ENCODE measurements at regions not wholly inside any gene's neighbourhood (a gene's known extent, or its start where the extent isn't known, plus 50 kb on each side); places are given as distances from the start of the nearest gene placed in this dataset.
"Not testable (repeated sequence)": the region's sequence is repeated elsewhere in the genome, so short reads cannot be mapped to it uniquely, and the experiment has no call there.

DNA sequence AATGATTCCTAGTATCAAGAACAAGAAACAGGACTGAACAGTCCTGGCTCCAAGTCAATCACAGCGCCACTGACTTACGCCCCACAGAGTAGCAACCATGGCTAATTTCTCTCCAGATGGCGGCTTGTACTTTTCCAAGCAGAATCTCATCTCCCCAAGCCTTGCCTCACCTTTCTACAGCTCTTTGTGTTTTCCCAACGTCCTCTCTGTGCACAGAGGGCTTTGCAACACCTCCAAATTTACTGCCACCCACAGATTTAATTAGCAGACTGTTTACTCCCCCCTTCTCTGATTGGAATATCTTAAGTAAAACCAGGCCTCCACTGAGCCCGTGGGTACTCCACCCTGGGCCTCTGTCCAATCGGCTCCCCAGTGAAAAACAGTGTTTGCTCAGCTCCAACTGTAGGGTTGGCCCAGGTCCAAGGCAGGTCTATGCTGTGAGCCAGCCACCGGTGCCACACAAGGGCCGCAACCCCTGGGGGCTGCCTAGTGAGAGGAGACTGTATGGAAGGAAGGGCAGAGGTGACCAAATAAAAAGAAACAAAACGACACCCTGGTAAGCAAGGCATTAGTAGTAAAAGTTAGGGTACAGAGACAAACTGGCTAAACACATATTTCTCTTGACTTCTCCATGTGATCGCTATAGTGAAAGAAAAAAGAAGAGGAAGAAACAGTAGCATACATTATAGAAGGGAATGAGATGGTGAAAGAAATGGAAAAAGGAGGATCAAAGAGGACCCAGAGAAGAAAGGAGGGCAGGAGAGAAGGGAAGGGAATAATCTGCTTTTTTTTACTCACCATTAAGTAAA lies 128.4 kb upstream of the SOD1 start:
- no peak for DNase-seq

DNA sequence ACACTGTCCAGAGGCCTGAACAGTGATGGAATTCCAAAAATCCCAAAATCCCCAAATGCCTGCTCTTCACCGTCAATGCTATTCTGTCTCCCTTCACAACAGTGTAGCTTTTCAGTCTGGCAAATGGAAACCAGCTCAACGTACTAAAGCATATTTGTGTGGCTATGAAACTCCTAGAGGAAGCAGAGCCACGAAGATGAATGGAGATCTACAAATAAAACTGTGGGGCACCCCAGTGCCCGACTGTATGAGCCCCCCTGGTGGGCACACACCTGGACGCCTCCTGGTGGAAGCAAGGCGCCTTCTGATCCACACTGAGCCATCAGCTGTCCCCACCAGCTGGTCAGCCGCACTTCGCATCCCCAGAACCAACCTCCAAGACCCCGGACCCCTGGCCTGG lies 129.1 kb upstream of the SOD1 start:
- DNase-seq, result no peak

DNA sequence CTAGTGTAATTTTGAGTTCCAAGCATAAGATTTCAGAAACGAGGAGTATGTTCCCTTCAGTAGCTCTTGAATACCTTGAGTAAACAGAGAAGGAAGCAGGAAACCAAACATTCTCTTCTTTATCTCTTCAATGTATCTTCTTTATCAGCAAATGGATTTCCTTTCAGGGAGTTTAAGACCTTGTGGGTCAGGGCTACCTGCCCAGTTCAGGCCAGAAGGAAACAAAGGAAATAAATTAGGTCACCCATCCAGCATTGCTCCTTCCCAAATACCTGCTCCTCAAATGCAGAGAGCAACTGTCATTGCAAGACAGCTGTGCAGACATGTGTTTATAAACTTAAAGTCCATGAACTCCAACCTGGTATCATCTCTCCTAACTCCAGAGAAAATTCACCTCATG lies 130.1 kb upstream of the SOD1 start:
- no peak for DNase-seq

DNA sequence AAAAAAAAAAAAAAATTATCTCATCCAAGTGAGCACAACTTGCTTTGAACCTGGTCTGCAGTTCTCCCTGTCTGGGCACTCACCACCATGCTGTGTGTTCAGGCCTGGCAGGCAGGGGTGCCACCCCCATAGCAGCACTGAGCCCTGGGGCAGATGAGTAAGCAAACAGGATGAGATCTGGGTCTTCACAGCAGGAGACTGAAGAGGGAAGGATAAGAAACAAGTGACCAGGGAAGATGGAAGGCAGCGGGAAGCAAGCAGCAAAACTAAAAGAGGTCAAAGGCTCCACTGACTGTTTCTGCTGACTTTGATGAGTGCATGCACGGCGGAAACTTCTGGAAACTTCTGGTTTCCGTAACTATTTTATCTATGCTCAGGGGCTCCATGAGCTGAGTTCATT lies 133.5 kb upstream of the SOD1 start:
- DNase-seq, result no peak

DNA sequence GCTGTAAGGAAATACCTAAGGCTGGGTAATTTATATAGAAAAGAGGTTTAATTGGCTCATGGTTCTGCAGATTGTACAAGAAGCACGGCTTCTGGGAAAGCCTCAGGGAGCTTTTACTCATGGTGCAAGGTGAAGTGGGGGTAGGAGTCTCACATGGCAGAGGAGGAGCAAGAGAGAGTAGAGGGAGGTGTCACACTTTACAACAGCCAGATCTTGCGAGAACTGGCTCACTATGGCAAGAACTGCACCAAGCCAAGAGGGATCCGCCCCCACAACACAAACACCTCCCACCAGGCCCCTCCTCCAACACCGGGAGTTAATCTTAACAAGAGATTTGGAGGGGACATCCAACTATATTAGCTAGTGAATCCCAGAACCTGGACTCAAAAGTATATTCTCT lies 135.4 kb upstream of the SOD1 start:
- no peak for DNase-seq

DNA sequence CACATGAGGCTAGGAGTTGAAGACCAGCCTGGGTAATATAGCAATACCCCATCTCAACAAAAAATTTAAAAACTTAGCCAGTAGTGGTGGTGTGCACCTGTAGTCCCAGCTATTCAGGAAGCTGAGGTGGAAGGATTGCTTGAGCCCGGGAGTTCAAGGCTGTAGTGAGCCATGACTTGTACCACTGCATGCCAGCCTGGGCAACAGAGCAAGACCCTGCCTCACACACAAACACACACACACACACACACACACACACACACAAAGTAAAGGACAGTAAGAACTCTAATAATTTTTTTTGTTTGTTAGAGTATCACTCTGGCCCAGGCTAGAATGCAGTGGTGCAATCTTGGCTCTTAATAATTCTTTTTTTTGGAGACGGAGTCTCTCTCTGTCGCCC lies 138.0 kb upstream of the SOD1 start:
- DNase-seq, result no peak

DNA sequence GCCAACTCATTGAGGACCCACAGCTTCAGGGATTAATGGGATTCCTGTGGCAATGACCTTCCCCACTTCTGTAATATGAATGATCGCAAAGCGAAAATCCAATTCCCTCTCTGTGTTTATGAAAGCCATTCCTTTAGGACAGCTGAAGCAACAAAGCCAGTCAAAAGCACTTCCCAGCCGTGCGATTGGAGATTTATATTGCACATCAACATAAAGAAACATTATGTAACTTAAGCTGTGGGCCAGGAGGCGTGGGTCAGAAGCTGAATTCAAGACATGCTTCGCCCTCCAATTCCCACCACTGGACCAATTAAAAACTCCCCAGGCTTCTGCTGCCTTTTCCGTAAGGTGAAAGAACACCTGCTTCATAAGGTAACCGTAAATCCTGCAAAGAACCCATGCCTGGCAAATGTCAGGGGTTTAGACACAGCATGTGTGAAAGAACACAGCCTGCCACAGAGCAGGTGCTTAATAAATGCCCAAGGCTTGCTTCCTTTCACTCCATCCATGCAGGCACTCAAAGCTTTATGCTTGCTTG lies 138.9 kb upstream of the SOD1 start:
- no peak for DNase-seq

DNA sequence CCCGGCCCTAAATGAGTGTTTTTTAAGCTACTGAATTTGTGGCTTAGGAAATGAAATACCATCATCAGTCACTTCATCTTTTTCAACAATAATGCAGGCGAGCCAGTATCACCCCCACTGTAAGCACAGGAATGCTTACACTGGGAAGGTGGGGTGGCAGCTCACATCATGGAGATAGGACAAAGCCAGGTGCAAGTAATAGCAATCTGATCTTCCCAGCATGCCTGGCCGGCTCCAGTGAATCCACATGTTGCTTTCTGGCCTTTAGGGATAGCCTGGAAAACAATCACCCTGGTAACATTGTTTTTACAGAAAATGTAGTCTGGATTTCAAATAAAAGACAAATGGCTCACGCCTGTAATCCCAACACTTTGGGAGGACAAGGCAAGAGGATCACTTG lies 140.9 kb upstream of the SOD1 start:
- DNase-seq, result no peak

DNA sequence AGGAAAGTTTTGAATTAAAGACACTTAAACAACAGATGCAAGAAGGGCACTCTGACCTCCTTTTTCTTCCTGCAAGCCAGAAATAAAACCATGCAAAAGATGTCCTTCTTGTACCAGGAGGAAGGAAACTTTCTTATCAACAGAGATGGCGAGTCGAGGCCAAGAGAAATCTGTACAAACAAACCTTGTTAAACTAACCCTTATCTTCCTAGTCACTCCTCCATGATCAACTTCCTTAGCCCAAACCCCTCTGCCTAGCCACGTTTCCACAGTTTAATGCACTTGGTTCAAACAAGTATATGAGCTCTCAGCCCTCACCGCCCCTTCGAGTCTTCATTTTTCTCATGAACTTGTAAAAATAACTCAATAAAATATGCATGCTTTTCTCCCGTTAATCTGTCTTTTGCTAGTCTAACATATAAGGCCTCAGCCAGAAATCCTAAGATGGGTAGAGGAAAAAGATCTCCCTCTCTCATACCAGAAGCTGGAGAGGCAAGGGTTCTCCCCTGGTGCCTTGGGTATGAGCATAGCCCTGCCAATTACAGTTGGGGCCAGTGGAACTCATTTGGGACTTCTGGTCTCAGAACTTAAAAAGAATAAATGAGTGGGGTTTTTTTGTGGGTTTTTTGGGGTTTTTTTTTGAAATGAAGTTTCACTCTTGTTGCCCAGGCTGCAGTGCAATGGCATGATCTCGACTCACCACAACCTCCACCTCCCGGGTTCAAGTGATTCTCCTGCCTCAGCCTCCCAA lies 141.7 kb upstream of the SOD1 start:
- DNase-seq, result no peak

DNA sequence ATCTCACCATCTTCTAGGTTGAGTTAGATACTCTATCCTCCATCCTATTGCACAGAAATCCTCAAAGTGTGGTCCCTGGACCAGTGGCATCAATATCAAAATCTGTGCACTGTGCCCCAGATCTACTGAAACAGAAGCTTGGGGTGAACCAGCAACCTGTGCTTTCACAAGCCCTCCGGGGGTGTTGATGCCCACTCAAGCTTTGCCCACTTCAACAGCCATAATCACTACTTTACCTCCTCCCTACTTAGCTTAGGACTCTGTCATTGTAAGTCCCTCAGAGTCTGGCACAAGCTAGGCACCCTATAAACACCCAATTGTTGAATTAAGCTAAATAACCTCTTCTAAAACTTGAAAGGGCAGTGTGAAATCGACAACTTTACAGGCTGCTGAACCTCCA lies 144.2 kb upstream of the SOD1 start:
- DNase-seq, result no peak

DNA sequence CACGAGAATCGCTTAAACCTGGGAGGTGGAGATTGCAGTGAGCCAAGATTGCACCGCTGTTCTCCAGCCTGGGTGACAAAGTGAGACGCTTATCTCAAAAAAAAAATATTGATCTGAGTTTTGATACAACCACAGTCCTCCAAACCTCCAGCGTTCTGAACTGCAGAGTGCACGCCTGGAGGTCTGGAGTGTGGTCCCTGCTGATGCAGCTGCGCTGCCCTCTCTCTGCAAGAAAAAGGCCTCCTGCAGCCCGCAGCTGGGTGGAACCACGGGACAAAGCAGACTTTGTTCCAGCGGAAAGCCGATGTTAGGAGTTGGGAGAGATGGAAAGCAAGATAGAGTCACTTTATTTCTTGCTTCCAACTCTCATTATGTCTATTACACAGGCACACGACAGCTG lies 144.9 kb upstream of the SOD1 start:
- DNase-seq, result no peak

DNA sequence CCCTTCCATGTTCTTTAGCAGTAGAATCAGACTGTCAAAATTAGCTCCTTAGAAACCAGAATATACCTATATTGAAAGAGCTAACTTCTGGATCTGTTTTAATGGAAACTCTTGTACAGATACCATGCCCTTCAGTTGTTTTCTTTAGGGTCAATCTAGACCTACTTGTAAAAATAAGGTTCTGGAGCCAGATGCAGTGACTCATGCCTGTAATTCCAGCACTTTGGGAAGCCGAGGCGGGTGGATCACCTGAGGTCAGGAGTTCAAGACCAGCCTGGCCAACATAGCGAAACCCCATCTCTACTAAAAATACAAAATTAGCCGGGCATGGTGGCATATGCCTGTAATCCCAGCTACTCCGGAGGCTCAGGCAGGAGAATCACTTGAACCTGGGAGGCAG lies 146.0 kb upstream of the SOD1 start:
- not testable (repeated sequence) for DNase-seq

DNA sequence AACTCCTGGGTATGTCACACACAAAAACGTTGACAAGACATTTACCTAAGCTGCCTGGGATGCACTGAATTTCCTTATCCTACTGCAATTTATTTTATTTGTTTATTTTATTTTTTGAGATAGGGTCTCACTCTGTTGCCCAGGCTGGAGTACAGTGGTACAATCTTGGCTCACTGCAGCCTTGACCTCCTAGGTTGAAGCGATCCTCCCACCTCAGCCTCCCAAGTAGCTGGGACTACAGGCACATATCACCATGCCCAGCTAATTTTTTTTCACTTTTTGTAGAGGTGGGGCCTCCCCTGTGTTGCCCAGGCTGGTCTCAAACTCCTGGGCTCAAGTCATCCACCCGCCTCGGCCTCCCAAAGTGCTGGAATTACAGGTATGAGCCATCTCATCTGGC lies 147.5 kb upstream of the SOD1 start:
- not testable (repeated sequence) for DNase-seq

DNA sequence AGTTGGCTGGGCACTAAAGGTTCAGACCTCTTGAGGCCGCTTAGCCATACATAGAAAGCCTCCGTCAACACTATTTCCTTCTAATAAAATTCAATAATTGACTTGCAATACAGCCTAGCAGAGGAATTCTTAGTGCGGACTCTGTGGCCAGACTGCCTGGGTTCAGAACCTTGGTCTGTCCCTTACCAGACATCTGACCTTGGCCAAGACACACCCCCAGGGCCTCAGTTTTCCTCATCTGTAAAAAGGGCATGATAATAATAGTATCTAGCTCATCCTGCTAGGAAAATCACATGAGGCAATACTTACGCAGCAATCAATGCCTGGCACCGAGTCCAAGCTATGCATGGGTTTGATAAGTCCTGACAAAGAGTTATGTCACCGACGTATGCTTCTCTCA lies 148.2 kb upstream of the SOD1 start:
- DNase-seq, result no peak

DNA sequence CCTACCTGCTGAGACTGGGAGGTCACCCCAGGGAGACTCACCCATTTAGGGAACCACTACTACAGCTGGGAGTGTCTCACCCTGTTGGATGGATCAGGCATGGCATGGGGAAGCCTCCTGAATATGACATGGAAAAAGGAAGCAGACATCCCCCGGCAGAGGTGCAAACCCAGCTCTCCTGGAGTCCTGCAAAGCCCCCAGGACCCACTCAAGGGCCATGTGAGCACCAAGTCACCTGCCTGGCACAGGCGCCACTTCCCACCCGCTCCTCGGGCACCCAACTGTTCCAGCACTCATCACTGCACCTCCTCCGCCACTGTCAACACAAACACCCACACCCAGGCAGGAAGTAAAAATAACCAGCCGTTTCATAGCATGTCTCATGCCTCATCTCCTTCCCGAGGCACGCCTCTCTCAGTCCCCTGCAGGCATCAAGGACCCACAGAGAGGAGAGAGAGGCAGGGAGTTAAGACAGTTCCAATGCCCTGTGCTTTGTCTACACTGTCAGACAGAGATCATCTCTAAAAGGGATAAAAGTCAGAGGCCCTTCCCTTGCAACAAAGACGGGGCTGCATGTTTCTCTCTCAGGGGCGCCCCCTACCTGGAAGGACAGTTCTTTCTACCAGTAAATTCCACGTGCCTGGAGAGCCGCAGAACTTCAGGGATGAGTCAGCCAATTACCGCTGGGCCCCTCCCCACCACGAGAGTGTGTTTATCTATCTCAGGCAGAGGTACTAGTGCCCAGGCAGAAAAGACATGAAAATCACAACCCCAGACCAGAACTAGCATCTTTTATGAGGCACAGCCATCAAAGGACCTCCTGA lies 150.1 kb upstream of the SOD1 start:
- peak; percentile 84 for DNase-seq

DNA sequence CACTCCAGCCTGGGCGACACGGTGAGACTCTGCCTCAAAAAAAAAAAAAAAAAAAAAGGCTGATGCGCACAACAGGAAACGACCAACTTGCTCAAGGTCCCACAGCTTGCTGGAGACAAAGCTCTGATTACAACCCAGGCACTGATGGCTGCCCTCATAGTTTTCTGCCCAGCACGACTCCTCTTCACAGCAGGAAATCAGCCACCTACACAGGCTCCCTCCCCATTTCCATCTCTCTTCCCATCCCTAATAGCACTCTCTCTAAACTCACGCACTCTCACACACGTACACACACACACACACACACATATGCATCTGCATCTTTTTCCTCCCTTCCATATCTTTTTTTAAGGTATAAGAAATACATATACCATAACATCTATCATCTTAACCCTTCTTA lies 153.5 kb upstream of the SOD1 start:
- no peak for DNase-seq

DNA sequence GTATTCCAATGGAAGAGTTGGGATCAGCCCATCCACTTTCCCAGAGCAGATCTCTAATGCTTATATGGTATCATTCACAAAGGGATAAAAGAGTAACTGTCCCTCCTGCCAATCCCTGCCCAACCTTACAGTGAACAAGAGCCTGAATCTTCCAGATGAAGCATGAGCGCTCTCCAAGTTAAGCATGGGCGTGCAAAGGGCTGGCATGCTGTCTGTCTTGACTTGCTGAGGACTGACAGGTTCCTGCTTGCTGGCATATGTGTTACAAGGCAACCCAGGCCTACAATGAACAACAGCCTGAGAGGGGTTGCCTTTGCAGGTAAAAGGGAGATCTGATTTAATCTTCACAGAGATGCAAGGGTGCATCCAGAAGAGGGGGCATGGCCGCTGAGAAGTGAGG lies 155.6 kb upstream of the SOD1 start:
- no peak for DNase-seq

DNA sequence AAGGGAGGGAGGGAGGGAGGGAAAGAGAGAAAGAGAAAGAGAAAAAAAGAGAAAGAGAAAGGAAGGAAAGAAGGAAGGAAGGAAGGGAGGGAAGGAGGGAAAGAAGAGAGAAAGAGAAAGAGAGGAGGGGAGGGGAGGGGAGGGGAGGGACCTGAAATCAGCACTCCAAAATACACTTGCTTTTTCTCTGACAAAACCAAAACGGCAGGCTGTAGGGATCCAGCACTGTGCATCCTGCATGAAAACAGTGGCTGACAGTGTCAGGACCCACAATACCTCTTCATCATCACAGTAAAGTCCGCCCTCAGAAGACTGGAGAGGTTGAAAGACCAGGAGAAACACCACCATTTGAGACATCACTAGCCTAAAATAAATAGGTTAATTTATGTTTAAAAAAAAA lies 156.0 kb upstream of the SOD1 start:
- DNase-seq, result no peak

DNA sequence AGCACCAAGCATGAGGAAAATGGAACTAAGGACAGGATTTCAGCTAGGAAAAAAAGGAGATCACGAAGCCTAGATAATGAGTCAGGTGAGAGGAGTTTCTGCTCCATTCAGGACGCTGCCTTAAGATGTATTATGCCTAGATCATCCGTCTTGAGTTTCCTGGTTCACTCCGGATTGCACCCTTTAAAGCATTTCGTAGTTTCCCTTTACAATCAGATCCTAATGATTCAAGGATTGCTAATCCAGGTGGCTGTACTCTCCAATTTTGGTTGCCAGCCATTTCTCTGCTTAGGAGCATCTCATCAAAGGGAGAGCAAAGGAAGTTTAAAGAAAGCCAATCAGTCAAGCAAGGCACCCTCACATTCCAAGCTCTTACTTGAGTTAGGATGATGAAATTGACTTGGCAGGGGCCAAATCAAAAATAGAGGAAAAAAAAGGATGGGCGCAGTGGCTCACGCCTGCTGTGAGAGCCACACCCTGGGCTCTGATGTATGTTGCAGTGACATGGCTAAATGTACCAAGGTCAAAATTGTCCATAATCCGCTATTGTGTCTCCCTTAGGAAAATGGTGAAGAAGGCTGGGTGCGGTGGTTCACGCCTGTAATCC lies 156.9 kb upstream of the SOD1 start:
- DNase-seq, result no peak

DNA sequence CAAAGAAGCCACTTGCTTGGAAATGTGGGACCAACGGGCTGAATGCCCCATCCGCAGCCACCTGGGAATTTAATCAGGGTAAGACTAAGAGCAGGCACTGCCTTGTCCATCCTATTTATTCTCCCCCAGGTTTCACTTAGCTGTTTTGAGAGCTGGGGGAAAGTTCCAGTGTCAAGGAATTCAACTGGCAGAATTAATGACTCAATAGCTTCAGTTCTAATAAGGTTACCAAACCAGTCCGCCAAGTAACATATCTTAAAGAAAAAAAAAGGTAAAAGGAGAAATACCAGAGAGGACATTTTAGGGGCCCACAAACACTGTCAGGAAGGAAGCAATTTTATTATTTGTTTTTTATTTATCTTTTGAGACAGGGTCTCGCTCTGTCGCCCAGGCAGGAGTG lies 157.6 kb upstream of the SOD1 start:
- DNase-seq, result no peak

DNA sequence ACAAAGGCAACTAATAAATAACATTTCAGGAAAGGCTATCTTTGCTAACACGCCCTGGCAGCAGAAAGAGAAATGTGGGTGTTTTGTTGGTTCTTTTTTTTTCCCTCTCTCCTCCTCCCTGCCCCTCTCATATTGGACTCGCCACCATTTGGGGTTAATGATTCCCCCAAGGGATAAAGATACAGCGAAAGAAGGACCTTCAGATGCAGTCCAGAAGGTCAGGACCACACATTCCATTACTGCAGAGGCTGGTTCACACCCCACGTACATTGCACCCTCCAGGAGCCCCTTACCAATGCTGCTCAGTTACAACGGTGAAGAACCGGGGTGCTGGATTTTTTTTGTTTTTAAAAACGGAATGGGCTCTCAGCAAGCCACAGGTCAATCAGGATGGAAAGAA lies 156.9 kb upstream of the TIAM1 start:
- no peak for DNase-seq

DNA sequence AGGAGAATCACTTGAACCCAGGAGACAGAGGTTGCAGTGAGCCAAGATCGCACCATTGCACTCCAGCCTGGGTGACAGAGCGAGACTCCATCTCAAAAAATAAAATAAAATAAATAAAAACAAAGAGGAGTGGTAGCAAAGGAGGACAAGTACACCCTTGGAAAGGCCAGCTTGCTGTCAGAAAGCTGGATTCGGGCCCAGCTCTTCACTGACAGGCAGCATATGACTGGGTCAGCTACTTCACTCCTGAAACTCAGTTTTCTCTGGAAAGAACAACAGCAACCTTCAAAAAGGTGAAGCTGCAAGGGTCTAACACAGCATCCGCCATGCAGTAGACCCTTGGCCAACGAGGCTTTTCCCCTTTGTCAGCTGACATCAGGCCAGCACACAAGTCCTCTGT lies 156.0 kb upstream of the TIAM1 start:
- no peak for DNase-seq

DNA sequence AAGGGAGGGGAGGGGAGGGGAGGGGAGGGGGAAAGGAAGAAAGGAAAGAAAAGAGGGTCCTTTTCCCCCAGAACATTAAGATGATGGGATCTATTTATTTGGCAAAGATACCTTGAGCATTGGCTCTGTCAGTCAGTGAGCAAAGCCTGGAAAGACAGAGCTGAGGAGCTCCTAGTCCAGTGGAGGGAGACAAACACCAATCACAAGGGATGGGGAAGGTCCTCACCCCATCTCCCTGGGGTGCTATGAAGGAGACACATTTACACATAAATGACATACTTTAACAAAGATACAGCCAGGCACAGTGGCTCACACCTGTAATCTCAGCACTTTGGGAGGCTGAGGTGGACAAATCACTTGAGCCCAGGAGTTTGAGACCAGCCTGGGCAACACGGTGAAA lies 154.9 kb upstream of the TIAM1 start:
- DNase-seq, result no peak
